ENCODE measurements at regions not wholly inside any gene's neighbourhood (a gene's known extent, or its start where the extent isn't known, plus 50 kb on each side); places are given as distances from the start of the nearest gene placed in this dataset.

GRCh38 chr13:80611310-80611709 lies 270.4 kb upstream of the SPRY2 start:
- H3K36me3 ChIP-seq (ENCODE audit: control insufficient read depth in 2 of 2, extremely low read depth in 1 of 2, insufficient read depth in 2 of 2, low read length in 2 of 2) = no peaks in the 10 kb centered on the region
- no peaks in the 10 kb centered on the region for H3K79me2 ChIP-seq (ENCODE audit: control insufficient read depth, insufficient read depth, low read length)
- no peaks in the 10 kb centered on the region for H4K20me1 ChIP-seq (replicated peaks; ENCODE audit: control insufficient read depth, extremely low read depth, insufficient read depth, low read length)
- FAIRE-seq (no peak), DNase-seq (ENCODE audit: low read depth, low spot score) (no peak)
- H3K4me1 ChIP-seq (ENCODE audit: control insufficient read depth, extremely low read depth, insufficient read depth, low read length) = no peaks in the 10 kb centered on the region
- no peaks in the 10 kb centered on the region for H3K9me3 ChIP-seq (replicated peaks; ENCODE audit: control insufficient read depth, insufficient read depth, low read length)
- H3K4me3 ChIP-seq (replicated peaks in 1 of 3; ENCODE audit: insufficient read depth in 1 of 3, low read depth in 1 of 3, low read length in 3 of 3) = no peak overlapping the region
- ChIA-PET POLR2A (no interaction called here), CTCF (interaction anchor here (0.9 to 1.0 kb wide), 2 partner anchors 12 to 16 kb away, joined by 3 to 6 read pairs; no protein-coding TSS in a partner anchor)
- H3K27ac ChIP-seq (ENCODE audit: insufficient read depth, low read depth, low read length) = no peak overlapping the region
- no peak overlapping the region for H3K4me2 ChIP-seq (ENCODE audit: insufficient read depth, low read length)
- dilution Hi-C loops (cut with MboI; ENCODE audit: extremely low pct_ligation_motif_present, low sequenced_read_pairs) (no loop called here), intact Hi-C loops (cut with micrococcal nuclease) (no loop called here)
- no peak overlapping the region for H3K9ac ChIP-seq (replicated peaks; ENCODE audit: extremely low read depth, insufficient read depth, low read length)
- no peak for TF ChIP-seq GATA2 (IDR thresholded peaks at IDR 0.05; ENCODE audit: insufficient read depth, insufficient read length, low read depth, low read length)
- no peak for TF ChIP-seq JUN (IDR thresholded peaks at IDR 0.05; ENCODE audit: borderline replicate concordance, insufficient read depth, insufficient read length, low read depth)
- no peak for TF ChIP-seq MAX (IDR thresholded peaks at IDR 0.05; ENCODE audit: insufficient read depth, insufficient read length)
- TF ChIP-seq POLR2AphosphoS5 (IDR thresholded peaks at IDR 0.05; ENCODE audit: insufficient read depth, low read depth, low read length) = no peak
- no peak for TF ChIP-seq CTCF (IDR thresholded peaks at IDR 0.05; ENCODE audit: extremely low read depth in 1 of 2, insufficient read depth in 1 of 2, low read depth in 1 of 2, low read length in 2 of 2)
- no peak for TF ChIP-seq FOS (IDR thresholded peaks at IDR 0.05; ENCODE audit: borderline replicate concordance, insufficient read depth, low read length)
- no peak for TF ChIP-seq POLR2A (IDR thresholded peaks at IDR 0.05; ENCODE audit: low read depth, low read length)
- no peaks in the 10 kb centered on the region for H3K9me1 ChIP-seq (replicated peaks; ENCODE audit: control insufficient read depth, extremely low read depth, insufficient read depth, low read length)
- H3K27me3 ChIP-seq (ENCODE audit: control insufficient read depth in 2 of 2, insufficient read depth in 2 of 2, low read length in 2 of 2) = no peaks in the 10 kb centered on the region
- no TSS peak for BruUV-seq (replicated peaks)
- H2AFZ ChIP-seq (ENCODE audit: low read depth, low read length) = no peak overlapping the region

Measured in endothelial cell of umbilical vein (primary cell).